ENCODE measurements at regions not wholly inside any gene's neighbourhood (a gene's known extent, or its start where the extent isn't known, plus 50 kb on each side); places are given as distances from the start of the nearest gene placed in this dataset.

DNA sequence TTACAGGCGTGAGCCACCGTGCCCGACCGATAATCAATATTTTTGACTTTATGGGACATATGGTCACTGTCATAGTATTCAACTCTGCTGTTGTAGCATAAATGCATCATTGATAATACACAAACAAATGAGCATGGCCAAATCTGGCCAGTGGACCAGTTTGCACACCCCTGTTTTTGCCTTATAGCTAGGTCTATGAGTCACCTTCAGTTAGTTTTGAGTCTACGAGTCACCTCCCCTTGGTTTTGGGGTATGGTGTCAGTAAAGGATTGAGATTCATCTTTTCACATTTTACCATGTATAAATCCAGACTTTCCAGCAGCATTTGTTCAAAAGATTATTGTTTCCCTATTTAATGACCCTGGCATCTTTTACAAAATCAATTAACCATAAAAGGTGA is 362.5 kb upstream of the NRP1 start:
- no peak for TF ChIP-seq EP300 (IDR thresholded peaks at IDR 0.05; ENCODE audit: borderline replicate concordance)
- TF ChIP-seq, protein P1, sequence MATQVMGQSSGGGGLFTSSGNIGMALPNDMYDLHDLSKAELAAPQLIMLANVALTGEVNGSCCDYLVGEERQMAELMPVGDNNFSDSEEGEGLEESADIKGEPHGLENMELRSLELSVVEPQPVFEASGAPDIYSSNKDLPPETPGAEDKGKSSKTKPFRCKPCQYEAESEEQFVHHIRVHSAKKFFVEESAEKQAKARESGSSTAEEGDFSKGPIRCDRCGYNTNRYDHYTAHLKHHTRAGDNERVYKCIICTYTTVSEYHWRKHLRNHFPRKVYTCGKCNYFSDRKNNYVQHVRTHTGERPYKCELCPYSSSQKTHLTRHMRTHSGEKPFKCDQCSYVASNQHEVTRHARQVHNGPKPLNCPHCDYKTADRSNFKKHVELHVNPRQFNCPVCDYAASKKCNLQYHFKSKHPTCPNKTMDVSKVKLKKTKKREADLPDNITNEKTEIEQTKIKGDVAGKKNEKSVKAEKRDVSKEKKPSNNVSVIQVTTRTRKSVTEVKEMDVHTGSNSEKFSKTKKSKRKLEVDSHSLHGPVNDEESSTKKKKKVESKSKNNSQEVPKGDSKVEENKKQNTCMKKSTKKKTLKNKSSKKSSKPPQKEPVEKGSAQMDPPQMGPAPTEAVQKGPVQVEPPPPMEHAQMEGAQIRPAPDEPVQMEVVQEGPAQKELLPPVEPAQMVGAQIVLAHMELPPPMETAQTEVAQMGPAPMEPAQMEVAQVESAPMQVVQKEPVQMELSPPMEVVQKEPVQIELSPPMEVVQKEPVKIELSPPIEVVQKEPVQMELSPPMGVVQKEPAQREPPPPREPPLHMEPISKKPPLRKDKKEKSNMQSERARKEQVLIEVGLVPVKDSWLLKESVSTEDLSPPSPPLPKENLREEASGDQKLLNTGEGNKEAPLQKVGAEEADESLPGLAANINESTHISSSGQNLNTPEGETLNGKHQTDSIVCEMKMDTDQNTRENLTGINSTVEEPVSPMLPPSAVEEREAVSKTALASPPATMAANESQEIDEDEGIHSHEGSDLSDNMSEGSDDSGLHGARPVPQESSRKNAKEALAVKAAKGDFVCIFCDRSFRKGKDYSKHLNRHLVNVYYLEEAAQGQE (IDR thresholded peaks at IDR 0.05; ENCODE audit: low read depth): no peak
